HG03066 (cell line): ENCODE measurements at regions not wholly inside any gene's neighbourhood (a gene's known extent, or its start where the extent isn't known, plus 50 kb on each side); places are given as distances from the start of the nearest gene placed in this dataset.

Source experiments
- ATAC-seq: cut with Tn5 transposase; IDR thresholded peaks from one replicate; pipeline ENCODE4 v1.9.1; 2021; ENCODE audit warnings: low read depth; ENCODE audit not compliant: unreplicated experiment

DNA sequence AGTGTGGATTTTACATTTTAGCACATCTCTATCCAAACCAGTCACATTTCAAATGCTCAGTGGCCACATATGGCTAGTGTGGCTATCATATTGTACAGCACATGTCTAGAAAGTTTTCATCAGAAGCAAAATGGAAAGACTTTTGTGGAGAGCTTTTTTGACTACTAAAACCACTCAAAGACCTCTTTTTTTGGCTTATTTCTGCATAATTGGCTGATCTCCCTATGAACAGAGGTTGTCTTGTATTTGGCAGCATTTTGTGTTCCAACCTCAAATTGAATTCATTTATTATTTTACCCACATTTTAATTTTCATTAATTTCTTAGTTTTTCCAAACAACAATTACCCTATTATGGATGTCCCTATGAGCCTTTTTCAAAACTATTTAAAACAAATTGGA, 395.7 kb downstream of the TLE1 start:
- no peak for ATAC-seq

DNA sequence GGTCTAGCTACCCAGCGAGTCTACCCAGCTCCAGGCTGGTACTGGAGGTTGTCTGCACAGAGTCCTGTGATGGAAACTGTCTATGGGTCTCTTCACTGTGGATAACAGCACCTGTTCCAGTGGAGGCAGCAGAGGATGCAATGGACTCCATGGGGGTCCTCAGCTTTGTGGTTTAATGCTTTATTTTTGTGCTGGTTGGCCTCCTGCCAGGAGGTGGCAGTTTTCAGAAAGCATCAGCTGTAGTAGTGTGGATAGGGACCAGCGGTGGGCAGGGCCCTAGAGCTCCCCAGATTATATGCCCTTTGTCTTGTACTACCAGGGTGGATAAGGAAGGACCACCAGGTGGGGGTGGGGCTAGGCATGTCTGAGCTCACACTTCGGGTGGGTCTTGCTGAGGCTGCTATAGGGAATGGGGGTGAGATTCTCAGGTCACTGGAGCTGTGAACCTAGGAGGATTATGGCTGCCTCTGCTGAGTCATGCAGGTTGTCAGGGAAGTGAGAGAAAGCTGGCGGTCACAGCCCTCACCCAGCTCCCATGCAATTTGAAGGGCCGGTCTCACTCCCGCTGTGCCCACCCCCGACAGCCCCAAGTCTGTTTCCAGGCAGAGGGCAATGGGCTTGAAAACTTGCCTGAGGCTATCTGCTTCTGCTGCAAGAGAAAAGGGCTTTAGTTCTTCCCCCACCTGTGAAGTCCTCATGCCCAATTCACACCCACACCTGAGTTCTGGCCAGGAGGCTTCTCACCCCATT, 397.1 kb downstream of the TLE1 start:
- ATAC-seq = no peak

DNA sequence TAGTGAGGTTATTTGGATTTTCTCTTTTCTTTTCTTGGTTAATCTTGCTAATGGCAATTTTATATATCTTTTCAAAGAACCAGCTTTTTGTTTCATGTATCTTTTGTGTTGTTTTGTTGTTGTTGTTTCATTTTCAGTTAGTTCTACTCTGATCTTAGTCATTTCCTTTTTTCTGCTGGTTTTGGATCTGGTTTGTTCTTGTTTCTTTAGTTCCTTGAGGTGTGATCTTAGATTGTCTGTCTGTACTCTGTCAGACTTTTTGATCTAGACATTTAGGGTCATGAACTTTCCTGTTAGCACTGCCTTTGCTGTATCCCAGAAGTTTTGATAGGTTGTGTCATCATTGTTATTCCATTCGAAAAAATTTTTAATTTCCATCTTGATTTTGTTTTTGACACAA, 399.7 kb downstream of the TLE1 start:
- ATAC-seq = no peak

DNA sequence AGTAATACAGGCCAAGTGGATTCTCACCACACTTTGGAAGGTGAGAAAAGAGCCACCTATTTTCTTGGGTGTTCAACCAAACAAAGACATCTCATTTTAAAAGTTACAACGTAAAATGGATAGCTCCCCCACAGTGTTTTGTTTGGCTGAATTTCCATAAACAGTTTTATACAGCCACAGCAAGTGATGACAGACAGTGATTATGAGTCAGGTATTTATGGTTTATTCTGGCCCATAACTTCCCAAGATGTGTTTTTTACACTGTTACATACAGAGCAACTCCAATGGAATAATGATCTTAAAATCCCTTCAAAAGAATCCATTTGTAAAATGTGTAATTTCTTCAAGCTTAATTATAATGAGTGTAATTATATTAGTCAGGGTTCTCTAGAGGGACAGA, 421.3 kb downstream of the TLE1 start:
- ATAC-seq = no peak

DNA sequence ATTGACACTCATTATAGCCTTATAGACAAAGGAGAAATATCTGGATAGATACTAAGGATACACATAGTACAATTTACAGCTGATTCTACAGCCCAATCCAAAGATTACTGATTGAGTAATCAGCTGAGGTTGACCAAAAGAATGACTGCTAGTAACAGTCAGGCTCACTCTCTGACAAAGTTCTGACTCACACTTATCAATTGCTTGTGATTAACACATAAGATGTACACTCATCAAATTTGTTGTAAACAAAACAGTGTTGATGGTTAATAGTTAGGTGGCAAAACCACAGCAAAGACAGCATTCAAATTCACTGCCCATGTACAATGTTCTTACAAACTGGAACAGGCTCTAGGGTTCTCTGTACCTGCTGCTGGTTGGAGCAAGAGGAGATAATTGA, 422.7 kb downstream of the TLE1 start:
- ATAC-seq = no peak

DNA sequence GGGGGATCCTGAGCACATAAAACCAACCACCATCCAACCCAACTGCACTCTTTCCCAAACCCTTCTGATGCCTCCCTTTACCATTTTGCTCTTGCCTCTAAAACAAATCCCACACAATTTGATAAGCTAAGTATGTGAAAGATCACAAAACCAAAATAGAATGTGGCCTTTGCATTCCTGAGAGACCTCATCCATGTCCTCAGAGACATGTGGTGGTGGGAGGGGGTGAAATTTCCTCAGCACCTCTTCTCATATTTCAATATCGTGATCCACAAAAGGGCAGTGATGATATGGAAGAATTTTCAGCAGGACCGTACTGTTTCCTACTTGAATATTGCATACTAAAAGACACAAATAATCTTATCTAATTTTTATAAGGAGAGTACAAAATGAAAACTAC, 423.3 kb downstream of the TLE1 start:
- ATAC-seq = no peak

DNA sequence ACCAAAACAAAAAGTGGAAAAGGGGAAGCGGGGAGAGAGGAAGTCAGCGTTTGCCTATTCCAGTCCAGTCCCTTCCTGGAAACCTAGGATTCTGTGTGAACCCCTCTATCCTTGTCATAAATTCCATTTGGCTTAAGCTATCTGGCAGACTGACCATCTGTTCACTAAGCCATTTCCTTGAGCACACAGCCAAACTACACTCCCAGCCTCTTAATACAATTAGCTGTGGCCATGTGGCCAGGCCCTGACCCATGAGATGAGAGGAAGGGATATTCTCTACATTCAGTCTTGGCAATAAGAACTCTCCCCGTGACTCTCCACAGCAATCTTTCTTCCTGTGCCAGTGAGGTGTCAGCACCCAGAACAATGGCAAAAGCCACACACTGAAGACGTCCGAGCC, 424.8 kb downstream of the TLE1 start:
- ATAC-seq = no peak

DNA sequence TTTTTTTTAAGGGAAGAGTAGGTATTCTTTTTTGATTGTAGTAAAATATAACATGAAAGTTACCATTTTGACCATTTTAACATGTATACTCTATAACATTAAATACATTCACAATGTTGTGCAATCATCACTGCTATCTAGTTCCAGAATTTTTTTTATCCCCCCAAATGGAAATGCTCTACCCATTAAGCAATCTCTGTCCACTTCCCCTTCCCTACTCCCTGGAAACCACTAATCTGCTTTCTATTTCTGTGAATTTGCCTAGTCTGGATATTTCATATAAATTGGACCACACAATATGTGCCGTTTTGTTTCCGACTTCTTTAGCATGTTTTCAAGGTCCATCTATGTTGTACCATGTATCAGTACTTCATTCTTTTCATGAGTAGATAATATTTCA, 429.5 kb downstream of the TLE1 start:
- ATAC-seq = no peak

DNA sequence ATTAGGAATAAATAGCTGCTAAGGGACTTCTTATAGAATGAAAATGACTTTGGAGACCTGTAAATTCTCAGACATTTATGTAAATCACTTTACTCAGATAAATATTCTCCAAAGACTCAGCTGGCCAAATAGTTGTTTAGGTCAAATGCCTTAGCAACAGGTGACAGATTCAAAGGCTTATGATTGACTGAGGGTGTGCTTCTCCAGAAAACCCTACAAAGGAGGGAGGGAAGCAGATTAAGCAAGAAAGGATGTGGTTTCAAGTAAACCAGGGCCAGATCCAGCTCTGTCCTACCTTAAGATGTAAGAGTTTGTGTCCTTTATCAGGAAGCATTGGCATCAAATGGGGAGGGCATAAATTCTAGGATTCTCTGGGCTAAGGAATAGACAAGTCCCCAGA, 433.0 kb downstream of the TLE1 start:
- ATAC-seq = no peak

DNA sequence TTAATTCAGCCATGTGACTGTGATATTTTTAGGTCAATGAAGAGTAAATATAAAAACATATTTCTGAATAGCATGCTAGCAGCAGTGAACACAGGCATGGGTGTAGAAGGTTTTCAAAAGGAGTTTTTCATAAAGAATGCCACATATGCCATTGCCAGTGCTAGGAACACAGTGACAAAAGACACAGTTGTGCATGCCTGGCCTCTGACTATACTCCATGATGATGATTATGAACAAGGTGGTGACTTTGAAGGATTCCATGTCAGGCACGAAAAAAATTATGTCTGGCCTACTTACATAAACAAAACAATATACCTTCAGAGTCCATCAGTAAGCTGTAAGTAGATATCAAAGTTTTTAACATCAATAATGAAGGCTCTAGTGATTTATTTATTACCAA, 438.7 kb downstream of the TLE1 start:
- ATAC-seq = no peak

DNA sequence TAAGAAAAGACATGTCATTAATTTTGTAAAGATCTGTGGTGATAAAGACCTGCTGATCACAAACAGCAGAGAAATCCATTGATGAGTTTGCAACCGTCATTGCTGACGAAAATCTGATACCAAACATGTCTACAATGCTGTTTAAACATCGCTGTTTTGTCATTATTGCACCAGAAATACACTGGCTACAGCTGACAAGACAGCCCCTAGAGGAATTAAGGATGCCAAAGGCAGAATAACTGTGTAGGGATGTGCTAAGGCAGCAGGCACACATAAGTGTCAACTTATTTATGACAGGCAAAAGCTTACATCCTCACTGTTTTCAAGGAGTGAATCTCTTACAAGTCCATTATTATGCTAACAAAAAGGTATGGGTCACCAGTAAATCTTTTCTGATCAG, 439.3 kb downstream of the TLE1 start:
- no peak for ATAC-seq

DNA sequence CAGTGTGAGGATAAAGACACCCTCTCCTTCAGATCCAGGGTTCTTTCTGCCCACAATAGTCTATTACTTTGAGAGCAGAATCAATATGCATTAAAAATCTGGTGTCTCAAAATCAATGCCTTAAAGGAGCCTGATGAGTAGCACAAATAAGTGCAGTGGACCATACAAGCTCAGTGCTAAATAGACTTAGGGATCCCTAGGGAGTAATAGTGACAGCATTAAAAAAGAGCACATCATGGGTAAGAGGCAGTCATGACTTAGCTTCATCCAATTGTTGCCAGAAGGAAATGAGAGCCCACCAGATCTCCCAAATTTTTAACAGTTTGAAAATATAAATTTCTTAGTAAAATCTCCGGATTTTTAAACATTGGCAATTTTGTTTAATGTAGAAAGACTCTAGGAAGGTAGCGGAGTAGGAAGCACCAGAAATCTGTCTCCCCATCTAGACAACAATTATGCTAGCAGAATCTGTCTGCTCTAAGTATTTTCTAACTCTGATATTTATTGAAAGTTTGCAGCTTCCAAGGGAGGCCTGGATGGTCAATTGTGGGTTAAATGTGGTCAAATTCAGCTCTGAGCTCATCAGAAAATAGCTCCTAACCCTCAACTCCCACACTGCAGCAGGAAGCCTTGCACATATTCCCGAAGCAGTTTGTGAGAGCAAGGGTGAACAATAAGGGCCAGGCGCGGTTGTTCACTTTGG, 443.9 kb downstream of the TLE1 start:
- ATAC-seq = no peak

DNA sequence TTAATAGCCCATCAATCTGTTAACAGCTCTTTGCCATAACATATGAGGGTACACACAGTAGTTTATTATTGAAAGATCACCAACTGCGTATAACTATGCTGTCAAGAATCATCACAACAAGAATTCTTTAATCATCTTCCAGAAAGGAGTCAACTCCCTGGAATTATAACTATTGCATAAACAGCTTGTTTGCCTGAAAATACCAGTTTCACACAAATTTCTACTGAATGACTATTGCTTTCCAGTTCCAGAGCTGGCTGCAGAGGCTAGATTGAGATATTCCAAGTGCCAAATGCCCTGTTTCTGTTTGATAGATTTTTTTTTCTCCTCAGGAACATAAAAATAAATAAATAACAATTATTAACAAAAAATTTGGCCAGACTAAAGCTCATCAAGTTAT, 444.7 kb downstream of the TLE1 start:
- ATAC-seq = no peak

DNA sequence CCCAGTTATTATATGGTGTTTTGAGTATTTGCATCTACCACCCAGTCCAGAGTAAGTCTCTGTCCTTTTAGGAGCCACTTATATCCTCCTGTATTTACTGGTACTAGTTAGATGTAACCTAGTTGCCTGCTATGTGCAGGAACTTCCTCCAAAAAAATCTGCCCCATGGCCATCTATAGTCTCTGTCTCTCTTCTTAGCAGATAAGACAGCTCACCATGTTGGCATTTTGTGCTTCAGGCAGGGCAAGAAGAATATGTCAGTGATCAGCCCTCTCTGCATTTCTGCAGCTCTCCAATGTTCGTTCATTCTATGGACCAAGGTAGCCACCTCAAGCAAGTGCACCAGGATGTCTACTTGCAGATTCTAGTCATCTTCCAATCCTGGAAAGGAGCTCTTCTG, 446.5 kb downstream of the TLE1 start:
- no peak for ATAC-seq

DNA sequence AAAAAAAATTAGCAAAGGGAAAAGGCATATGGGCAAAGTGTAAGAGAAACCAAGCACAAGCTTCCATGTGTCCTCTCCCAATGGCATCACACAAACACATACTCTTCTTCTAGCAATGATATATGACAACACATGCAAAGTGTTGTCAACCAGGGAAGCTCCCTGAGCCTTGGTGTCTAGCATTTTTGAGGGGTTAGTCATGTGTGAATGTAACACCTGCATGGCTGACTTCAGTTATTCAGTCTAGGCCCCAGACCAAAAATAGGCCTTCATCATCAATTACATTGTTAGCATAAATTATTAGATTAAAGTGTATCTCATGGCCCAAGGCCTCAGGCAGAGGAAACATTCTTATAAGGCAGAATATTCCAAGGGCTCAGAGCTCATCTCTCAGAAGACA, 450.0 kb downstream of the TLE1 start:
- ATAC-seq = no peak

DNA sequence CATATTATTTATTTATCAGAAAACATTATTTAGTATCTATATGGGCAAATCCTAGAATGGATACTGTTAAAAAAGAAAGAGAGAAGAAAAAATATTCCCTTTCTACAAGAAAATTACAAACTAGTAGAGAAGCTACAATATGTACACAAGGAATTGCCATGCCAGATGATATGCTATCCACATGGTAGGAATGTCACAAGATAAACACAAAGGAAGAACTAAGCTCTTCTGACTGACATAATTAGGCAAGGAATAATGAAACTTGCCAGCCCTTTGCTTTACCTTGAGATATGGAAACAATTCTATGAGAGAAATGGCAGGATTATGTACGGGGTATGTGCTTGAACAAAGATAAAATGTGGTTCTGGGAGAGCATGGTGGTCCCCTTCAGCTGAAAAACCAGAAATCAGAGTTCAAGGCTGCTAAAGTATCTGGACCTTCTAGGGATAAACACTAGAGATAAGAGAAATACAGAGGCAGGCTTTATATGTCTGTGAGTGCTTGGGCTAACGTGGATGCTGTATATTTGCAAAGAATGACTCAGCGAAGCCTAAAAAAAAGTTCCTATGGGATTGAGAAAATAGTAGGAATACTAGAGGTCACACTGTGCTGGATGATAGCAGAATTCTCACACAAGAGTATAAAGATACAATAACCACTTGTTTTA, 451.6 kb downstream of the TLE1 start:
- ATAC-seq = no peak

DNA sequence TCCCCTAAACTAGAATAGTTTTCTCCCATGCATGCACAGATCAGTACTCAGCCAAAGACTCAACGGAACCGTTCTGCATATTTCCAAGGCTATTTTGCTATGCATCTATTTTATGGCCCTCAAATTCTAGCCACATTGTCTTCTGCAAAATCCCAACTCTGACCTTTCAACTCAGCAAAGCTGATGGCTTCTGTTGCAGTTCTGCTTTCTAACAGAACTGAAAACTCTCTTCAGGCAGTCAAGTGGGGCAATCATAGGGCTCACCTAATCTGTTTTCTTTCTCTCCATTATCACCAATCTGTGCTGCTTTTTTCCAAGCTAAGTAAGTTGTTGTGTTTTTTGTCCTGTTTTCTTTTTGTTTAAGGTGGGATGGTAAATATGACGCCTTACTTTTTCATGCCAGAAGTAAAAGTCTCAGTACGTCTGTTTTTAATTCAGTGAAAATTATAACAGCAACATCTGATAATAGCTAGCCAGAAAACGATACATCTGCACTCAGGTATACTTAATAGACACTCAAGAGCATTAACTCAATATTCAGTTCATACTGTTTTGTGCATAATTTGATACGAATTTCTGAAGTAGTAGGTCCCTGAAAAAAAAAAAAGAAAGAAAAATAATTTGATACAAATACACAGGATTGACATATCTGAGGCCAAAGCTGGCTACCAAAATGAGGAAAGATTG, 454.3 kb downstream of the TLE1 start:
- ATAC-seq = no peak

DNA sequence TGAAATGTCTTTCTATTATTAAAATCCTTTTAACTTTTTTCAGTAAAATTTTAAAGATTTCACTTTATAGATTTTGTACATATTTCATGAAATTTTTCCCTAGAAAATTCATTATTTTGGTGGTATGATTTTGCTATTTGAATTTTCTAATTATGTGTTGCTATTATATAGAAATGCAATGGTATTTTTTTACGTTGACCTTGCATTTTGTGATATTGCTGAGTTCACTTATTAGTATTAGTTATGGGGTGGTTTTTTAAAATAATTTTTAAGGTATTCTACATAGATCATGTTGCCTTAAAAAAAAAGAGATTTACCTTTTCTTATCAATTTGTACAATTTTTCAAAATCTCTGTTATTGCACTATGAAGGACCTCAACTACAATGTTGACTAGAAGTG, 458.3 kb downstream of the TLE1 start:
- no peak for ATAC-seq

DNA sequence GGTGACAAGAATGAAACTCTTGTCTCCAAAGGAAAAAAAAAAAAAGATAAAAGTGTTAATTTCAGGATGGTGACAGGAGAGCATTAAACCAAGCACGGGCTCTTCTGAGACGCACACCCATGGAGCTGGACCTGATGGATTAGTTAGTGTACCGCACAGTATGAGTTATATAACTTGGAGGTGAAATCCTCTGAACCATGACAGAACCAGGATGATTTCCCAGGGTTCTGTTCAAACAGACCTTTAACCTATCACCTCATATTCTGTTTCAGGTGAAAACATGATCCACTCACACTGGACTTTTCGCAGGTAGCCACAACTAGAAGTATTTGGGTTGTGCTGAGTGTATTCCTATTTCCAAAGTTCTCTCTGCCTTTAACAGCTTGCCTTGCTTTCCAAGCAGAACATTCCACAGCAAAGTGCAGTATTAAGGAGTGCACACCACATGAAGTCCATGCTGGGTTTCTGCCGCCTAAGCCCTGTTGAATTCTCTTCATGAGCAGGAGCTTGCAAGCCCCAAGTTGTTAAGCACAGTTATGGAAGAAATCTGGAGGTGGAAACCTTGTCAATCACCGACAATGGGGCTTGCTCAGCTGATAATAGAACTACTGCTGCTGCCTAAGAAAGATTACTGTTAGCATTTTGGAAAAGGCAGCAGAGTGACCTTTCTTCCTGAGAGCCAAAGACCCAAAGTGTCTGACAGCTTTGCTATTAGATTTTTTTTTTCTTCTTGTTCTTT, 461.7 kb downstream of the TLE1 start:
- ATAC-seq = no peak

DNA sequence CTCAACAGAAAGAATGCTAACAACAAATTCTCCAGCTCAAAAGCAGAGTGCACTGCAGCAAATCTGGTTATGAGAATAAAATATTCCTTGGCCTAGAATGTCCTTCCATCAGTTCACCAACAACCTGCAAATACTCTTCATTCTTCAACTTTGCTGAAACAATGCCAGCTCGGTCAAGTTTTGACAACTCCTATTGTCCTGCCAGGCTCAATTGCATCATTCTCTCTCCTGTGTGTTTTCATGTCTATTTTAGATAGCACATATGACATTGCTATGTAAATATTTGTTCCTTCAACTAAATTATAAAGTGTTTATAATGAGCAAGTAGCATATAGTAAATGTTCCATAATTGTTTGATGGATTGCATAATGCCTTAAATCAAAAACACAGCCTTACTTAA, 463.8 kb downstream of the TLE1 start:
- no peak for ATAC-seq
